ENCODE measurements at regions not wholly inside any gene's neighbourhood (a gene's known extent, or its start where the extent isn't known, plus 50 kb on each side); places are given as distances from the start of the nearest gene placed in this dataset.

GRCh38 chr5:152137063-152137462 lies 212.4 kb upstream of the GLRA1 start:
- TF ChIP-seq ZFX (IDR thresholded peaks at IDR 0.05; ENCODE audit: borderline replicate concordance) = no peak
- TF ChIP-seq, protein P1, sequence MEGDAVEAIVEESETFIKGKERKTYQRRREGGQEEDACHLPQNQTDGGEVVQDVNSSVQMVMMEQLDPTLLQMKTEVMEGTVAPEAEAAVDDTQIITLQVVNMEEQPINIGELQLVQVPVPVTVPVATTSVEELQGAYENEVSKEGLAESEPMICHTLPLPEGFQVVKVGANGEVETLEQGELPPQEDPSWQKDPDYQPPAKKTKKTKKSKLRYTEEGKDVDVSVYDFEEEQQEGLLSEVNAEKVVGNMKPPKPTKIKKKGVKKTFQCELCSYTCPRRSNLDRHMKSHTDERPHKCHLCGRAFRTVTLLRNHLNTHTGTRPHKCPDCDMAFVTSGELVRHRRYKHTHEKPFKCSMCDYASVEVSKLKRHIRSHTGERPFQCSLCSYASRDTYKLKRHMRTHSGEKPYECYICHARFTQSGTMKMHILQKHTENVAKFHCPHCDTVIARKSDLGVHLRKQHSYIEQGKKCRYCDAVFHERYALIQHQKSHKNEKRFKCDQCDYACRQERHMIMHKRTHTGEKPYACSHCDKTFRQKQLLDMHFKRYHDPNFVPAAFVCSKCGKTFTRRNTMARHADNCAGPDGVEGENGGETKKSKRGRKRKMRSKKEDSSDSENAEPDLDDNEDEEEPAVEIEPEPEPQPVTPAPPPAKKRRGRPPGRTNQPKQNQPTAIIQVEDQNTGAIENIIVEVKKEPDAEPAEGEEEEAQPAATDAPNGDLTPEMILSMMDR (IDR thresholded peaks at IDR 0.05) = no peak

Measured in 22Rv1 (cell line).